ENCODE measurements at regions not wholly inside any gene's neighbourhood (a gene's known extent, or its start where the extent isn't known, plus 50 kb on each side); places are given as distances from the start of the nearest gene placed in this dataset.

DNA sequence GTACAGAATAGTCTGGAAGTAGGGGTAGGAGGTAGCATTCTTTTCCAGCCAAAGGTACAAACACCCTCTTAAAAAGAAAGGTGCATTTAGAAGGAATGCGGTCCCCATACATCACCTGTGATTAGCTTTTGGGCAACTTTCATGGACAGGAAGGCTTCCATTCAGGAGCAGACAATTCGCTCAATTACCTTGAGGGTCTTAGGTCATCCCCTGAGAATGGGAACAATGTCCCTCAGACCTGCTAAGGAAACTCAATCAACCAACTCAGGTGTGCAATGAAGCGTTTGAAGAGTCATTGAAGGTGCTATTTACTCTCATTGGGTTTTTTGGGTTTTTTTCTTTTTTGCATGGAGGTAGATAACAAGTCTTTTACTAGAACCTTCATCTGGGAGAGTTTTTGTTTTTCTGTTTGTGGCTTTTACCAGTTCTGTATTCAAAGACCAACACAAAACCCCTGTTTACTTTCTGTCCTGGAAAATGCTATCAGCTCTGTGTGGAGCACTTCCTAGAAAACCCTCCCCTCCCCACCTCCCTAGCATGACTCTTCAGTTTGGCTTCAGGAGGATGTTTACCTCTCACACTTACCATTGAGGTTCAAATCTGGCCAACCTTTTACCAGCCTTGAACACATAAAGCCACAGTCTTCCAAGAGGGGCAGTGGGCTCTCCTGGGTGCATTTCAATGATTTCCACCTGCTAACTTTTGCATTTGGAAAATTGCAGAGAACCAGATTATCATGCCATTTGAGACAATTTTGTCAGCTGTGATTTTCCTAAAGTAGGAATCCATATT, 271.2 kb upstream of the PRDM1 start:
- TF ChIP-seq, protein P1, sequence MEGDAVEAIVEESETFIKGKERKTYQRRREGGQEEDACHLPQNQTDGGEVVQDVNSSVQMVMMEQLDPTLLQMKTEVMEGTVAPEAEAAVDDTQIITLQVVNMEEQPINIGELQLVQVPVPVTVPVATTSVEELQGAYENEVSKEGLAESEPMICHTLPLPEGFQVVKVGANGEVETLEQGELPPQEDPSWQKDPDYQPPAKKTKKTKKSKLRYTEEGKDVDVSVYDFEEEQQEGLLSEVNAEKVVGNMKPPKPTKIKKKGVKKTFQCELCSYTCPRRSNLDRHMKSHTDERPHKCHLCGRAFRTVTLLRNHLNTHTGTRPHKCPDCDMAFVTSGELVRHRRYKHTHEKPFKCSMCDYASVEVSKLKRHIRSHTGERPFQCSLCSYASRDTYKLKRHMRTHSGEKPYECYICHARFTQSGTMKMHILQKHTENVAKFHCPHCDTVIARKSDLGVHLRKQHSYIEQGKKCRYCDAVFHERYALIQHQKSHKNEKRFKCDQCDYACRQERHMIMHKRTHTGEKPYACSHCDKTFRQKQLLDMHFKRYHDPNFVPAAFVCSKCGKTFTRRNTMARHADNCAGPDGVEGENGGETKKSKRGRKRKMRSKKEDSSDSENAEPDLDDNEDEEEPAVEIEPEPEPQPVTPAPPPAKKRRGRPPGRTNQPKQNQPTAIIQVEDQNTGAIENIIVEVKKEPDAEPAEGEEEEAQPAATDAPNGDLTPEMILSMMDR (IDR thresholded peaks at IDR 0.05; ENCODE audit: low read depth, low read length) = no peak
- TF ChIP-seq POLR2A (IDR thresholded peaks at IDR 0.05; ENCODE audit: extremely low read depth, insufficient read length) = no peak
